OCI-LY7 (cell line): ENCODE measurements at regions not wholly inside any gene's neighbourhood (a gene's known extent, or its start where the extent isn't known, plus 50 kb on each side); places are given as distances from the start of the nearest gene placed in this dataset.

ENCODE experiments used
- BruUV-seq: library from RNA; stranded (reverse); fragments of 400-500 nt; replicated peaks from 2 replicates; lab custom pipeline; 2021; lab: Mats Ljungman, UMichigan
- CTCF ChIA-PET: fragments of 300-600 bp; sonication (Branson Sonifier 250); formaldehyde crosslinking; loops from one replicate; lab custom pipeline; 2022; ENCODE audit warnings: antibody characterized with exemption; ENCODE audit not compliant: unreplicated experiment; lab: Charles Lee
- POLR2A ChIA-PET: fragments of 300-600 bp; sonication (Branson Sonifier 250); formaldehyde crosslinking; loops from one replicate; lab custom pipeline; 2022; ENCODE audit warnings: antibody characterized with exemption; lab: Charles Lee
- DNase-seq: peaks from one replicate; pipeline ENCODE4 v3.0.0-alpha.2; 2015; ENCODE audit warnings: low spot score
- H2AFZ ChIP-seq: fragments of 200-600 bp; sonication (generic), shearing (Covaris generic); 2 replicates; pipeline ENCODE4 v1.6.1; 2014; ENCODE audit warnings: mild to moderate bottlenecking, antibody characterized with exemption, low read length, moderate library complexity
- H3K27ac ChIP-seq: fragments of 200-600 bp; sonication (generic); 2 replicates; pipeline ENCODE4 v1.5.1; 2014; ENCODE audit warnings: mixed run types, low read depth, mild to moderate bottlenecking, moderate library complexity, low read length, inconsistent platforms; ENCODE audit not compliant: poor library complexity, severe bottlenecking
- H3K36me3 ChIP-seq: fragments of 200-600 bp; sonication (generic); 2 replicates; pipeline ENCODE4 v1.6.1; 2014; ENCODE audit warnings: mild to moderate bottlenecking, antibody characterized with exemption, low read length, moderate library complexity, mixed read lengths; ENCODE audit not compliant: insufficient read depth
- H3K4me1 ChIP-seq: fragments of 200-600 bp; sonication (generic); 2 replicates; pipeline ENCODE4 v1.5.1; 2014; ENCODE audit warnings: mild to moderate bottlenecking, low read length; ENCODE audit not compliant: insufficient read depth, poor library complexity, severe bottlenecking
- H3K4me2 ChIP-seq: fragments of 200-600 bp; sonication (generic); 2 replicates; pipeline ENCODE4 v1.6.1; 2014; ENCODE audit warnings: mild to moderate bottlenecking, low read length
- H3K4me3 ChIP-seq: fragments of 200-600 bp; sonication (generic); 2 replicates; pipeline ENCODE4 v1.5.1; 2014; ENCODE audit warnings: mild to moderate bottlenecking, low read depth, low read length; ENCODE audit not compliant: poor library complexity, severe bottlenecking
- H3K79me2 ChIP-seq: fragments of 200-600 bp; sonication (generic); 2 replicates; pipeline ENCODE4 v1.6.1; 2016; ENCODE audit warnings: low read depth, mild to moderate bottlenecking, low read length, moderate library complexity, mixed read lengths; ENCODE audit not compliant: insufficient read depth
- H3K9me2 ChIP-seq: fragments of 200-600 bp; sonication (generic); 2 replicates; pipeline ENCODE4 v1.6.1; 2016; ENCODE audit warnings: mild to moderate bottlenecking, low read length, mixed read lengths; ENCODE audit not compliant: insufficient read depth
- H3K9me3 ChIP-seq: fragments of 200-600 bp; sonication (generic); 2 replicates; pipeline ENCODE4 v1.6.1; 2014; ENCODE audit warnings: mild to moderate bottlenecking, mixed run types, low read length, mixed read lengths
- H4K20me1 ChIP-seq: fragments of 200-600 bp; sonication (generic); 2 replicates; pipeline ENCODE4 v1.6.1; 2014; ENCODE audit warnings: mild to moderate bottlenecking, antibody characterized with exemption, low read length, moderate library complexity, mixed read lengths; ENCODE audit not compliant: insufficient read depth
- CTCF ChIP-seq: fragments of 200-600 bp; sonication (generic); conservative IDR thresholded peaks from 2 replicates; pipeline ENCODE4 v1.5.1; 2014; ENCODE audit warnings: mild to moderate bottlenecking, antibody characterized with exemption, low read length, moderate library complexity, mixed read lengths
- EZH2phosphoT487 ChIP-seq: fragments of 200-600 bp; sonication (generic); IDR thresholded peaks from 2 replicates; pipeline ENCODE4 v1.6.1; 2018; ENCODE audit warnings: low read depth, borderline replicate concordance, mild to moderate bottlenecking, mixed run types, antibody characterized with exemption, low read length, moderate library complexity, mixed read lengths
- intact Hi-C: fragments of 100-400 bp; cut with micrococcal nuclease; formaldehyde crosslinking; loops from one replicate; pipeline ENCODE4 v1.10.0; 2022; ENCODE audit not compliant: unreplicated experiment

GRCh38 chr2:71749671-71750101 lies 296.3 kb downstream of the DYSF start:
- intact Hi-C loops, result no loop called here
- Histone ChIP-seq H3K4me3 (no peak overlapping the region), H3K4me1 (no peaks in the 10 kb centered on the region), H3K79me2 (no peaks in the 10 kb centered on the region), H3K4me2 (no peak overlapping the region), H3K9me3 (no peaks in the 10 kb centered on the region), H4K20me1 (no peaks in the 10 kb centered on the region), H3K27ac (no peak overlapping the region), H2AFZ (no peak overlapping the region), H3K36me3 (no peaks in the 10 kb centered on the region), H3K9me2 (no peaks in the 10 kb centered on the region)
- BruUV-seq, result no TSS peak
- POLR2A ChIA-PET, result no interaction called here
- DNase-seq, result no peak
- CTCF ChIA-PET, result no interaction called here
- TF ChIP-seq CTCF (no peak), EZH2phosphoT487 (no peak)

- no peak overlapping the region for H2AFZ ChIP-seq
- H3K4me2 ChIP-seq, result no peak overlapping the region
- H3K79me2 ChIP-seq, result no peaks in the 10 kb centered on the region
- TF ChIP-seq CTCF (no peak), EZH2phosphoT487 (no peak)
- no peaks in the 10 kb centered on the region for H3K9me3 ChIP-seq
- CTCF ChIA-PET, result no interaction called here
- H4K20me1 ChIP-seq, result no peaks in the 10 kb centered on the region
- no peaks in the 10 kb centered on the region for H3K4me1 ChIP-seq
- no peak overlapping the region for H3K27ac ChIP-seq
- no peaks in the 10 kb centered on the region for H3K36me3 ChIP-seq
- H3K4me3 ChIP-seq, result no peak overlapping the region
- BruUV-seq, result no TSS peak
- no peaks in the 10 kb centered on the region for H3K9me2 ChIP-seq
- intact Hi-C loops, result no loop called here
- POLR2A ChIA-PET, result no interaction called here
- no peak for DNase-seq
Observed at GRCh38 chr2:71748227-71748626, 294.9 kb downstream of the DYSF start.

GRCh38 chr2:71747559-71747958 lies 294.2 kb downstream of the DYSF start:
- Histone ChIP-seq H3K27ac (no peak overlapping the region), H3K36me3 (no peaks in the 10 kb centered on the region), H3K4me2 (no peak overlapping the region), H2AFZ (no peak overlapping the region), H3K9me3 (no peaks in the 10 kb centered on the region), H3K9me2 (no peaks in the 10 kb centered on the region), H3K4me1 (no peaks in the 10 kb centered on the region), H4K20me1 (no peaks in the 10 kb centered on the region), H3K79me2 (no peaks in the 10 kb centered on the region), H3K4me3 (no peak overlapping the region)
- CTCF ChIA-PET, result no interaction called here
- no peak for TF ChIP-seq EZH2phosphoT487
- TF ChIP-seq CTCF, result no peak
- POLR2A ChIA-PET, result no interaction called here
- intact Hi-C loops, result no loop called here
- no peak for DNase-seq
- no TSS peak for BruUV-seq
